ENCODE measurements at regions not wholly inside any gene's neighbourhood (a gene's known extent, or its start where the extent isn't known, plus 50 kb on each side); places are given as distances from the start of the nearest gene placed in this dataset.

DNA sequence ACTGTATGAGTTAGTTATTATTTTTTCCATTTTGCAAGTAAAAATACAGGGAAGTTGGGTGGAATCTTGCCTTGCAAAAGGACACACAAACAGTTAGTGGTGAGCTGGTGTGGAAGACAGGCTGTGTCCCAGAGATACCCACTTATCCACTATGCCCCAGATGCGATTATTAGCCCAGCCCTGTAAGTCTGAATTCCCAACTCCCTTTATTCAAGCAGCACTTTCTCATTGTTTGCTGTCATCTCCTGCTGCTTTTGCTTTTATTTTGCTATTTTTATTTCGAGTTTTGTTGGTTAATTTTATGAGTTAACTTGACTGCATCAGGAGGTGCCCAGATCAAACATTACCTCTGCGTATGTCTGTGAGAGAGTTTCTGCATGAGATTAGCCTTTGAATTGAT lies 239.4 kb downstream of the DOK5 start:
- no peaks in the 10 kb centered on the region for H3K9me3 ChIP-seq (ENCODE audit: control insufficient read depth, low read length)
- H3K27ac ChIP-seq (ENCODE audit: low read depth, low read length) = no peak overlapping the region
- Mint-ChIP-seq H3K9me3 (no peaks in the 10 kb centered on the region), H3K4me3 (no peak overlapping the region), H3K27ac (no peak overlapping the region), H3K4me1 (no peaks in the 10 kb centered on the region), H3K36me3 (ENCODE audit: low read depth) (no peaks in the 10 kb centered on the region), H3K27me3 (ENCODE audit: insufficient read depth) (peaks cover 2% of the 10 kb centered on the region)
- TF ChIP-seq, protein P1, sequence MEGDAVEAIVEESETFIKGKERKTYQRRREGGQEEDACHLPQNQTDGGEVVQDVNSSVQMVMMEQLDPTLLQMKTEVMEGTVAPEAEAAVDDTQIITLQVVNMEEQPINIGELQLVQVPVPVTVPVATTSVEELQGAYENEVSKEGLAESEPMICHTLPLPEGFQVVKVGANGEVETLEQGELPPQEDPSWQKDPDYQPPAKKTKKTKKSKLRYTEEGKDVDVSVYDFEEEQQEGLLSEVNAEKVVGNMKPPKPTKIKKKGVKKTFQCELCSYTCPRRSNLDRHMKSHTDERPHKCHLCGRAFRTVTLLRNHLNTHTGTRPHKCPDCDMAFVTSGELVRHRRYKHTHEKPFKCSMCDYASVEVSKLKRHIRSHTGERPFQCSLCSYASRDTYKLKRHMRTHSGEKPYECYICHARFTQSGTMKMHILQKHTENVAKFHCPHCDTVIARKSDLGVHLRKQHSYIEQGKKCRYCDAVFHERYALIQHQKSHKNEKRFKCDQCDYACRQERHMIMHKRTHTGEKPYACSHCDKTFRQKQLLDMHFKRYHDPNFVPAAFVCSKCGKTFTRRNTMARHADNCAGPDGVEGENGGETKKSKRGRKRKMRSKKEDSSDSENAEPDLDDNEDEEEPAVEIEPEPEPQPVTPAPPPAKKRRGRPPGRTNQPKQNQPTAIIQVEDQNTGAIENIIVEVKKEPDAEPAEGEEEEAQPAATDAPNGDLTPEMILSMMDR (conservative IDR thresholded peaks at IDR 0.05) = no peak
- no peaks in the 10 kb centered on the region for H3K27me3 ChIP-seq (ENCODE audit: control insufficient read depth, insufficient read depth, low read length, poor library complexity, severe bottlenecking)
- H3K4me1 ChIP-seq (ENCODE audit: control insufficient read depth, insufficient read depth, low read length) = no peaks in the 10 kb centered on the region
- no peak for DNase-seq
- no peak overlapping the region for H3K4me3 ChIP-seq (ENCODE audit: low read length)
- 78 to 86% methylated on average over 2 to 3 of the region's 3 CpGs for WGBS, 2 experiments (ENCODE audit: insufficient coverage in 1 of 2, insufficient read length in 1 of 2)
- H3K9ac ChIP-seq (ENCODE audit: extremely low read depth, low read length, poor library complexity, severe bottlenecking) = no peak overlapping the region
- no peaks in the 10 kb centered on the region for H3K36me3 ChIP-seq (ENCODE audit: control insufficient read depth, insufficient read depth, low read length)

GRCh38 chr20:54713727-54714126 lies 238.3 kb downstream of the DOK5 start:
- H3K27me3 Mint-ChIP-seq (ENCODE audit: insufficient read depth) = peaks cover 2% of the 10 kb centered on the region
- H3K27ac Mint-ChIP-seq = no peak overlapping the region
- H3K9me3 Mint-ChIP-seq = peaks cover 2% of the 10 kb centered on the region
- H3K9ac ChIP-seq (ENCODE audit: extremely low read depth, low read length, poor library complexity, severe bottlenecking) = no peak overlapping the region
- H3K27me3 ChIP-seq (ENCODE audit: control insufficient read depth, insufficient read depth, low read length, poor library complexity, severe bottlenecking) = no peaks in the 10 kb centered on the region
- DNase-seq = no peak
- no peaks in the 10 kb centered on the region for H3K9me3 ChIP-seq (ENCODE audit: control insufficient read depth, low read length)
- H3K36me3 Mint-ChIP-seq (ENCODE audit: low read depth) = no peaks in the 10 kb centered on the region
- H3K36me3 ChIP-seq (ENCODE audit: control insufficient read depth, insufficient read depth, low read length) = no peaks in the 10 kb centered on the region
- TF ChIP-seq, protein P1 (conservative IDR thresholded peaks at IDR 0.05) = no peak
- WGBS, 2 experiments (ENCODE audit: insufficient coverage in 1 of 2, insufficient read length in 1 of 2) = 81 to 100% methylated on average over 1 to 4 of the region's 4 CpGs
- H3K4me1 Mint-ChIP-seq = no peaks in the 10 kb centered on the region
- H3K4me3 Mint-ChIP-seq = no peak overlapping the region
- no peak overlapping the region for H3K27ac ChIP-seq (ENCODE audit: low read depth, low read length)
- H3K4me1 ChIP-seq (ENCODE audit: control insufficient read depth, insufficient read depth, low read length) = no peaks in the 10 kb centered on the region
- H3K4me3 ChIP-seq (ENCODE audit: low read length) = no peak overlapping the region

GRCh38 chr20:54711071-54711470 lies 235.7 kb downstream of the DOK5 start:
- H3K4me3 Mint-ChIP-seq = no peak overlapping the region
- H3K27ac Mint-ChIP-seq = no peak overlapping the region
- TF ChIP-seq, protein P1 (conservative IDR thresholded peaks at IDR 0.05) = no peak
- H3K4me1 ChIP-seq (ENCODE audit: control insufficient read depth, insufficient read depth, low read length) = no peaks in the 10 kb centered on the region
- 86 to 100% methylated on average over 1 to 4 of the region's 4 CpGs for WGBS, 2 experiments (ENCODE audit: insufficient coverage in 1 of 2, insufficient read length in 1 of 2)
- H3K4me3 ChIP-seq (ENCODE audit: low read length) = no peak overlapping the region
- H3K9me3 ChIP-seq (ENCODE audit: control insufficient read depth, low read length) = no peaks in the 10 kb centered on the region
- H3K4me1 Mint-ChIP-seq = no peaks in the 10 kb centered on the region
- no peaks in the 10 kb centered on the region for H3K36me3 ChIP-seq (ENCODE audit: control insufficient read depth, insufficient read depth, low read length)
- no peak for DNase-seq
- no peaks in the 10 kb centered on the region for H3K27me3 ChIP-seq (ENCODE audit: control insufficient read depth, insufficient read depth, low read length, poor library complexity, severe bottlenecking)
- H3K9me3 Mint-ChIP-seq = peaks cover 3% of the 10 kb centered on the region
- peaks cover 2% of the 10 kb centered on the region for H3K27me3 Mint-ChIP-seq (ENCODE audit: insufficient read depth)
- H3K9ac ChIP-seq (ENCODE audit: extremely low read depth, low read length, poor library complexity, severe bottlenecking) = no peak overlapping the region
- no peak overlapping the region for H3K27ac ChIP-seq (ENCODE audit: low read depth, low read length)
- H3K36me3 Mint-ChIP-seq (ENCODE audit: low read depth) = no peaks in the 10 kb centered on the region

All from endodermal cell (in vitro differentiated cells).